ENCODE measurements at regions not wholly inside any gene's neighbourhood (a gene's known extent, or its start where the extent isn't known, plus 50 kb on each side); places are given as distances from the start of the nearest gene placed in this dataset.

DNA sequence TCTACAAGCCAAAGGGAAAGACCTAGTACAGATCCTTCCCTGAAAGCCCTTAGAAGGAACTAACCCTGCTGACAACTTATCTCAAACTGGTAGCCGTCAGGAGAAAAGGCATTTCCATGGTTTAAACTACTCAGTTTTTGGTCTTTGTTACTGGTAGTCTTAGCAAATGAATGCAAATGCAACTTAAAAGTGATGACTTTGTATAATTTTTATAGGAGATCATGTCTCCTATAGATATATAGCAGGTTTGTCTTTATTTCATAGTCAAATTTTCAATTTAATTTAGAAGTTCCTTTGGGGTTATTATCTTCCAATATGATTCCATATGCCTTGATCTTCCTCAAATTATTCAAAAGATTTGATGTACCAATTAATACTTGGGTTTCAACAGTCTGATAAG is 1173.0 kb upstream of the CNTN5 start:
- H3K27me3 ChIP-seq, result no peaks in the 10 kb centered on the region
- in situ Hi-C loops (cut with MboI; ENCODE audit: low pct_ligation_motif_present in 1 of 4, low pct_unique_long_range_greater_than_20kb in 1 of 4, low sequenced_read_pairs in 3 of 4), result no loop called here

DNA sequence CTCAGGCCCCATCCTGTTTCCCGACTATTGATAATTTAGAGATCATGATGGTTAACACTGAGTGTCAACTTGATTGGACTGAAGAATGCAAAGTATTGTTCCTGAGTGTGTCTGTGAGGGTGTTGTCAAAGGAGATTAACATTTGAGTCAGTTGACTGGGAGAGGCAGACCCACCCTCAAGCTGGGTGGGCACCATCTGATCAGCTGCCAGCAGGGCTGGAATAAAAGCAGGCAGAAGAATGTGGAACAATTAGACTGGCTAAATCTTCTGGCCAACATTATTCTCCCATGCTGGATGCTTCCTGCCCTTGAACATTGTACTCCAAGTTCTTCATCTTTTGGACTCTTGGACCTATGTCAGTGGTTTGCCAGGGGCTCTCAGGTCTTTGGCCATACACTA is 1170.0 kb upstream of the CNTN5 start:
- intact Hi-C loops (cut with DNase I; ENCODE audit: low total_unique reads) (no loop called here), in situ Hi-C loops (cut with MboI; ENCODE audit: low pct_ligation_motif_present in 1 of 4, low pct_unique_long_range_greater_than_20kb in 1 of 4, low sequenced_read_pairs in 3 of 4) (no loop called here)
- TF ChIP-seq EP300 (IDR thresholded peaks at IDR 0.05; ENCODE audit: low read depth), result no peak
- TF ChIP-seq POLR2AphosphoS5 (IDR thresholded peaks at IDR 0.05), result no peak
- TF ChIP-seq POLR2A (IDR thresholded peaks at IDR 0.05), result no peak
- TF ChIP-seq, protein P1, sequence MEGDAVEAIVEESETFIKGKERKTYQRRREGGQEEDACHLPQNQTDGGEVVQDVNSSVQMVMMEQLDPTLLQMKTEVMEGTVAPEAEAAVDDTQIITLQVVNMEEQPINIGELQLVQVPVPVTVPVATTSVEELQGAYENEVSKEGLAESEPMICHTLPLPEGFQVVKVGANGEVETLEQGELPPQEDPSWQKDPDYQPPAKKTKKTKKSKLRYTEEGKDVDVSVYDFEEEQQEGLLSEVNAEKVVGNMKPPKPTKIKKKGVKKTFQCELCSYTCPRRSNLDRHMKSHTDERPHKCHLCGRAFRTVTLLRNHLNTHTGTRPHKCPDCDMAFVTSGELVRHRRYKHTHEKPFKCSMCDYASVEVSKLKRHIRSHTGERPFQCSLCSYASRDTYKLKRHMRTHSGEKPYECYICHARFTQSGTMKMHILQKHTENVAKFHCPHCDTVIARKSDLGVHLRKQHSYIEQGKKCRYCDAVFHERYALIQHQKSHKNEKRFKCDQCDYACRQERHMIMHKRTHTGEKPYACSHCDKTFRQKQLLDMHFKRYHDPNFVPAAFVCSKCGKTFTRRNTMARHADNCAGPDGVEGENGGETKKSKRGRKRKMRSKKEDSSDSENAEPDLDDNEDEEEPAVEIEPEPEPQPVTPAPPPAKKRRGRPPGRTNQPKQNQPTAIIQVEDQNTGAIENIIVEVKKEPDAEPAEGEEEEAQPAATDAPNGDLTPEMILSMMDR (IDR thresholded peaks at IDR 0.05), result no peak
- Histone ChIP-seq H3K4me1 (no peaks in the 10 kb centered on the region), H3K27me3 (no peaks in the 10 kb centered on the region), H3K36me3 (no peaks in the 10 kb centered on the region), H3K9me3 (no peaks in the 10 kb centered on the region), H3K27ac (no peak overlapping the region), H3K4me3 (no peak overlapping the region)
- no peak for DNase-seq
- 38 to 58% methylated on average over 1 of the region's 1 CpG for WGBS, 2 donors (ENCODE audit: low coverage in 1 of 2)

More for the DNA sequence above, 1173.0 kb upstream of the CNTN5 start:
- TF ChIP-seq POLR2A (IDR thresholded peaks at IDR 0.05) (no peak), POLR2AphosphoS5 (IDR thresholded peaks at IDR 0.05) (no peak), EP300 (IDR thresholded peaks at IDR 0.05; ENCODE audit: low read depth) (no peak)
- TF ChIP-seq, protein P1 (IDR thresholded peaks at IDR 0.05), result no peak
- intact Hi-C loops (cut with DNase I; ENCODE audit: low total_unique reads), result no loop called here
- WGBS, 2 donors (ENCODE audit: low coverage in 1 of 2), result 71 to 85% methylated on average over 1 of the region's 1 CpG
- Histone ChIP-seq H3K36me3 (no peaks in the 10 kb centered on the region), H3K9me3 (no peaks in the 10 kb centered on the region), H3K4me3 (no peak overlapping the region), H3K27ac (no peak overlapping the region), H3K4me1 (no peaks in the 10 kb centered on the region)
- DNase-seq, result no peak

DNA sequence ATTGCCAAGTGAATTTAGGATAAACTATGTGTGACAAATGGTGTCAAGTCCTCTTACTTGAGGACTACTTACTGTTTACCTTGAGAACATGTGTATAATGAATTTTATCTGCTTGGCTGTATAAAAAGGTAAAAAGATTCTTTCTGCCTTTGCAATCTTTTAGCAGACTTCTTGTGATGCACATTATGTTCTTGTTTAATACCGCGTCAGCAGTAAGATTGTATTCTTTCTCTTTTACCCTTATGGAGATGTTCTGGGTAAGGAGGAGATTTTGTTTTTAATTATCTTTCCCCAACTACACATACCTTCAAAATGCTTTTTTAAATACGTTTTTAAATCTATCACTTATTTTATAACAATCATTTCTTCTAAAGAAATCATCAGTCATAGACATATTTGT is 1166.4 kb upstream of the CNTN5 start:
- peaks cover 0 to 2% of the 10 kb centered on the region in 2 donors for H3K9me3 ChIP-seq
- H3K27ac ChIP-seq, result no peak overlapping the region
- in situ Hi-C loops (cut with MboI; ENCODE audit: low pct_ligation_motif_present in 1 of 4, low pct_unique_long_range_greater_than_20kb in 1 of 4, low sequenced_read_pairs in 3 of 4) (no loop called here), intact Hi-C loops (cut with DNase I; ENCODE audit: low total_unique reads) (no loop called here)
- H3K4me3 ChIP-seq, result no peak overlapping the region
- no peaks in the 10 kb centered on the region for H3K4me1 ChIP-seq
- no peak for TF ChIP-seq EP300 (IDR thresholded peaks at IDR 0.05; ENCODE audit: low read depth)
- TF ChIP-seq POLR2AphosphoS5 (IDR thresholded peaks at IDR 0.05), result no peak
- no peak for TF ChIP-seq POLR2A (IDR thresholded peaks at IDR 0.05)
- TF ChIP-seq, protein P1 (IDR thresholded peaks at IDR 0.05), result no peak
- no peaks in the 10 kb centered on the region for H3K36me3 ChIP-seq
- no peaks in the 10 kb centered on the region for H3K27me3 ChIP-seq
- DNase-seq, result no peak
- 62 to 83% methylated on average over 3 of the region's 3 CpGs for WGBS, 2 donors (ENCODE audit: low coverage in 1 of 2)

DNA sequence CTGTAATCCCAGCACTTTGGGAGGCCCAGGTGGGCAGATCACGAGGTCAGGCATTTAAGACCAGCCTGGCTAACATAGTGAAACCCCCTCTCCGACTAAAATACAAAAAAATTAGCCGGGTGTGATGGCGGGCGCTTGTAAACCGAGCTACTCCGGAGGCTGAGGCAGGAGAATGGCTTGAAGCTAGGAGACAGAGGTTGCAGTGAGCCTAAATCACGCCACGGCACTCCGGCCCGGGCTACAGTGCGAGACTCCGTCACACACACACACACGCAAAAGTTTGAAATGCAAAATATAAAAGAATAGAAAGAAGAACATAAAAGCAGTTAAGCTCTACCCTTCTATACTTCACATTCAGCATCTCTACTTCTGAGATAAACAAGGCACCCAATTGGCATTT is 1165.9 kb upstream of the CNTN5 start:
- Histone ChIP-seq H3K36me3 (no peaks in the 10 kb centered on the region), H3K4me1 (no peaks in the 10 kb centered on the region), H3K27me3 (no peaks in the 10 kb centered on the region), H3K9me3 (peaks cover 0 to 4% of the 10 kb centered on the region in 2 donors), H3K27ac (no peak overlapping the region), H3K4me3 (no peak overlapping the region)
- in situ Hi-C loops (cut with MboI; ENCODE audit: low pct_ligation_motif_present in 1 of 4, low pct_unique_long_range_greater_than_20kb in 1 of 4, low sequenced_read_pairs in 3 of 4), result no loop called here
- intact Hi-C loops (cut with DNase I; ENCODE audit: low total_unique reads), result no loop called here
- 17 to 88% methylated on average over 1 to 14 of the region's 14 CpGs for WGBS, 2 donors (ENCODE audit: low coverage in 1 of 2)
- TF ChIP-seq EP300 (IDR thresholded peaks at IDR 0.05; ENCODE audit: low read depth) (no peak), POLR2A (IDR thresholded peaks at IDR 0.05) (no peak), POLR2AphosphoS5 (IDR thresholded peaks at IDR 0.05) (no peak)
- TF ChIP-seq, protein P1 (IDR thresholded peaks at IDR 0.05), result no peak
- DNase-seq, result no peak
